Heart right ventricle (tissue), 16 donors: ENCODE measurements at regions not wholly inside any gene's neighbourhood (a gene's known extent, or its start where the extent isn't known, plus 50 kb on each side); places are given as distances from the start of the nearest gene placed in this dataset.
A peak's percentile ranks its signal among the peaks of the same experiment; 100 is the strongest.

Experiments
- ATAC-seq, 8 donors: fragments of 200-7000 bp; cut with Tn5 transposase; one replicate each; pipeline ENCODE4 v1.9.1; 2020; ENCODE audit warnings: mild to moderate bottlenecking in 8 of 8, moderate library complexity in 8 of 8, moderate number of reproducible peaks in 1 of 8
- DNase-seq, 2 donors: peaks; one replicate each; pipeline ENCODE4 v3.0.0-alpha.2; 2020
- H3K27ac ChIP-seq, 10 donors: fragments of 200-600 bp; sonication (generic) in 2 of 10; one replicate each; pipeline versions ENCODE4 v1.5.0 to v1.8.0; 2020 to 2022; ENCODE audit warnings: mild to moderate bottlenecking in 3 of 10
- H3K27me3 ChIP-seq, 7 donors: fragments of 200-600 bp; one replicate each; pipeline ENCODE4 v1.8.0; 2021 to 2022; ENCODE audit warnings: mild to moderate bottlenecking in 2 of 7
- H3K36me3 ChIP-seq, 9 donors: fragments of 200-600 bp; sonication (generic) in 1 of 9; one replicate each; pipeline versions ENCODE4 v1.5.0 to v1.8.0; 2020 to 2022; ENCODE audit warnings: mild to moderate bottlenecking in 2 of 9
- H3K4me1 ChIP-seq, 9 donors: fragments of 200-600 bp; sonication (generic) in 1 of 9; one replicate each; pipeline versions ENCODE4 v1.5.0 to v1.8.0; 2020 to 2022; ENCODE audit warnings: mild to moderate bottlenecking in 4 of 9
- H3K4me3 ChIP-seq, 10 donors: fragments of 200-600 bp; sonication (generic) in 2 of 10; one replicate each; pipeline versions ENCODE4 v1.5.0 to v1.8.0; 2020 to 2022; ENCODE audit warnings: mild to moderate bottlenecking in 7 of 10, moderate library complexity in 2 of 10
- H3K9me3 ChIP-seq, 11 donors: fragments of 200-600 bp in 10 of 11; sonication (generic) in 2 of 11; one replicate each; pipeline versions ENCODE4 v1.5.0 to v1.8.0; 2013 to 2022; ENCODE audit warnings: mild to moderate bottlenecking in 2 of 11, control low read depth in 1 of 11, moderate library complexity in 1 of 11
- WGBS, 2 donors: extraction: QIAGEN DNeasy Blood & Tissue Kit; methylation state at CpG; one replicate each; pipeline ENCODE4 v1.1.7; 2013; ENCODE audit warnings: inconsistent platforms in 1 of 2; 5-methylcytosine and 5-hydroxymethylcytosine counted together
- intact Hi-C, 10 donors: fragments of 100-400 bp; cut with DNase I; formaldehyde crosslinking; loops; one replicate each; pipeline versions ENCODE4 v1.11.1 to v1.14.2; 2022
- TF ChIP-seq, protein P1 (sequence below), 9 donors: fragments of 200-600 bp; sonication (generic) in 2 of 9; IDR thresholded peaks; one replicate each; pipeline versions ENCODE4 v1.5.0 to v1.8.0; 2021 to 2022; ENCODE audit warnings: antibody characterized with exemption in 9 of 9, mild to moderate bottlenecking in 5 of 9, moderate library complexity in 1 of 9
- donor health status: Arrhythmogenic right ventricular cardiomyopathy.
- donor health status: ischemic (EF 13 %, LVEDD 7.1; RV severe dilation, severe dysfunction).
- donor health status: healthy with polysubstance abuse.
- donor health status: DM: no; HTN: yes; CAD: no.
- donor health status: DM: no; HTN: no; CAD: no.
- donor health status: ischemic (EF 25% LVEDD 6.9; RV normal size, moderate dysfunction).
- donor health status: ischemic (EF 25% LVEDD 5.7; RV mildly dilated, moderate dysfunction).
- donor health status: healthy.
- donor health status: DM: yes; HTN: yes; CAD: no.
- donor health status: Ischemic cardiomyopathy.
- donor health status: ischemic (EF 35%, LVEDD 5.7; RV mildly dilated, moderate dysfunction).
- donor health status: nonischemic (EF 11% LVEDD 7.7; RV severe dilation, severe dysfunction).
- donor health status: DM: yes; HTN: yes; CAD: no.
- donor health status: PGD.
- donor health status: ischemic (EF 29% LVEDD 5.4; RV normal size, mild dysfunction).
- donor health status: nonischemic (EF 23%, LVEDD 6.1; RV moderate dilation, normal function).

- H3K36me3 ChIP-seq = no peaks in the 10 kb centered on the region
- 36 to 45% methylated on average over 2 of the region's 2 CpGs for WGBS, 2 donors
- no peak overlapping the region for H3K27ac ChIP-seq
- no peak for DNase-seq
- H3K4me1 ChIP-seq = peaks cover 0 to 11% (median 0%) of the 10 kb centered on the region in 9 donors
- TF ChIP-seq, protein P1, sequence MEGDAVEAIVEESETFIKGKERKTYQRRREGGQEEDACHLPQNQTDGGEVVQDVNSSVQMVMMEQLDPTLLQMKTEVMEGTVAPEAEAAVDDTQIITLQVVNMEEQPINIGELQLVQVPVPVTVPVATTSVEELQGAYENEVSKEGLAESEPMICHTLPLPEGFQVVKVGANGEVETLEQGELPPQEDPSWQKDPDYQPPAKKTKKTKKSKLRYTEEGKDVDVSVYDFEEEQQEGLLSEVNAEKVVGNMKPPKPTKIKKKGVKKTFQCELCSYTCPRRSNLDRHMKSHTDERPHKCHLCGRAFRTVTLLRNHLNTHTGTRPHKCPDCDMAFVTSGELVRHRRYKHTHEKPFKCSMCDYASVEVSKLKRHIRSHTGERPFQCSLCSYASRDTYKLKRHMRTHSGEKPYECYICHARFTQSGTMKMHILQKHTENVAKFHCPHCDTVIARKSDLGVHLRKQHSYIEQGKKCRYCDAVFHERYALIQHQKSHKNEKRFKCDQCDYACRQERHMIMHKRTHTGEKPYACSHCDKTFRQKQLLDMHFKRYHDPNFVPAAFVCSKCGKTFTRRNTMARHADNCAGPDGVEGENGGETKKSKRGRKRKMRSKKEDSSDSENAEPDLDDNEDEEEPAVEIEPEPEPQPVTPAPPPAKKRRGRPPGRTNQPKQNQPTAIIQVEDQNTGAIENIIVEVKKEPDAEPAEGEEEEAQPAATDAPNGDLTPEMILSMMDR (IDR thresholded peaks at IDR 0.05) = no peak
- intact Hi-C loops = no loop called here
- H3K4me3 ChIP-seq = no peak overlapping the region
- no peaks in the 10 kb centered on the region for H3K27me3 ChIP-seq
- no peaks in the 10 kb centered on the region for H3K9me3 ChIP-seq
- peak in 3 of 8 donors; percentile 52 to 68 (median 61) for ATAC-seq
These were observed 90.3 kb upstream of the EGFLAM start for GRCh38 chr5:38168029-38168428.

DNA sequence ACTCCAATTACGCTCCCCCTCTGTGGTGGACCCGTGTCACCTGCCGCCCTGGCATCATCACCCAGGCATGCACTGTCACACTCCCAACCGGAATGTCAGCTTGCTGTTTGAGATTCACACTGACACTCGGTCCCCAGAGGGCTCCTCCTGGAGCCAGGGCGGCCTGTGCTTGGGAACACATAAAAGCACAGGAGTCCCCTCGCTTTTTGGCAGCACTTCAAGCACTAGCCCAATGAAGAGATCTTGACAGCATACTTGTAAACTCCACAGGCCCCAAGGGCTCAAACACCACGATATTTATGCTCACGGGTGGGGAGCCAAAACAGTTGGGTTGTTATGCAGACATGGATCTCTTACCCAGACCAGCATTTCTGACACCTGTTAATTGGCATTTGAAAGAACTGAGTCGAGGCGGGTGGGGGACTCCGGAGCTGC, 90.8 kb upstream of the EGFLAM start:
- Histone ChIP-seq H3K27me3 (no peaks in the 10 kb centered on the region), H3K27ac (no peak overlapping the region), H3K4me1 (peaks cover 0 to 11% (median 0%) of the 10 kb centered on the region in 9 donors), H3K4me3 (no peak overlapping the region), H3K9me3 (no peaks in the 10 kb centered on the region), H3K36me3 (no peaks in the 10 kb centered on the region)
- intact Hi-C loops = no loop called here
- WGBS, 2 donors = 18 to 23% methylated on average over 12 of the region's 12 CpGs
- DNase-seq (peak; percentile 20 to 27), ATAC-seq (peak; percentile 25 to 95 (median 80))
- TF ChIP-seq, protein P1 (IDR thresholded peaks at IDR 0.05) = no peak

DNA sequence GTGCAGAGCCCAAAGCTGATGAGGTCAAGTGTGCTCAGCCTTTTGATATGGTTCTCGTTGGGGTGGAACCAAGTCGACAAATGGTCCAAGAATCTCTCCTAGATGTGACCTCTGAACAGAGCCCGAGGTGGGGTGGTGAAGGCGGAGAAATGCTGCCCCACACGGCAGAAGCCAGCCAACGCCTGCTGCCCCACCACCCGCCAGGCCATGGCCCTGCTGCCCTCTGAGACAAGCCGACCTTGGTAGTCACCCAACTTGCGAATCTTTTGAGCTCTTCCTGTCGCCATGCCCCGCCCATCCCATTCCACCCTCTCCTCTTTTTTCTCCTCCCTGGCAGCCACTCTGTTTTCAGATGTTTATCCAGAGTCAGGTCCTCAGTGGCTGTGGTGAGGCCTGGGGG, 91.5 kb upstream of the EGFLAM start:
- H3K36me3 ChIP-seq = no peaks in the 10 kb centered on the region
- 75 to 81% methylated on average over 11 of the region's 11 CpGs for WGBS, 2 donors
- H3K9me3 ChIP-seq = no peaks in the 10 kb centered on the region
- intact Hi-C loops = no loop called here
- ATAC-seq (peak in 1 of 8 donors; percentile 29), DNase-seq (no peak)
- TF ChIP-seq, protein P1 (IDR thresholded peaks at IDR 0.05) = no peak
- H3K4me1 ChIP-seq = peaks cover 0 to 11% (median 0%) of the 10 kb centered on the region in 9 donors
- H3K27me3 ChIP-seq = no peaks in the 10 kb centered on the region
- no peak overlapping the region for H3K4me3 ChIP-seq
- no peak overlapping the region for H3K27ac ChIP-seq

GRCh38 chr5:38165435-38165834, 92.9 kb upstream of the EGFLAM start:
- H3K27me3 ChIP-seq = no peaks in the 10 kb centered on the region
- intact Hi-C loops = no loop called here
- peaks cover 0 to 11% (median 0%) of the 10 kb centered on the region in 9 donors for H3K4me1 ChIP-seq
- WGBS, 2 donors = 90 to 94% methylated on average over 12 of the region's 12 CpGs
- DNase-seq = no peak
- no peaks in the 10 kb centered on the region for H3K9me3 ChIP-seq
- no peak overlapping the region for H3K27ac ChIP-seq
- H3K4me3 ChIP-seq = no peak overlapping the region
- H3K36me3 ChIP-seq = no peaks in the 10 kb centered on the region
- TF ChIP-seq, protein P1 (IDR thresholded peaks at IDR 0.05) = no peak
- no peak for ATAC-seq
